ENCODE measurements at regions not wholly inside any gene's neighbourhood (a gene's known extent, or its start where the extent isn't known, plus 50 kb on each side); places are given as distances from the start of the nearest gene placed in this dataset.
"Not testable (repeated sequence)": the region's sequence is repeated elsewhere in the genome, so short reads cannot be mapped to it uniquely, and the experiment has no call there.

DNA sequence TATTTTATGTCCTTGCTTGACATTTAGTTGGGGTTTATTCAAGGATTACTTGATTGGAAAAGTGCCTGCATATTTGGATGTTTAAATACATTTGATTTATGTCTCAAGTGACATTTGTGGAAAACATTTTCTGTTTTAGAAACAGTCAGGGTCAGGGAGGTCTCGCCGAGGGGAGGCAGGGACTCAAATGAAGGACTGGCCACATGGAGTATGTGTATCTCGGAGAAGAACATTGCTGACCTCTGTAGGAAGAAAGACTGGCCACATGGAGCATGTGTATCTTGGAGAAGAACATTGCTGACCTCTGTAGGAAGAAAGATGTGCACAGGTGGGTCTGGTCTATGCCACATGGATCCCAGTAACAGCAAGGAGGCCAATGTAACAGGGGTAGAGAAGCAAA lies 233.6 kb downstream of the TRIML1 start:
- peak; percentile 13 for DNase-seq (ENCODE audit: low spot score)

DNA sequence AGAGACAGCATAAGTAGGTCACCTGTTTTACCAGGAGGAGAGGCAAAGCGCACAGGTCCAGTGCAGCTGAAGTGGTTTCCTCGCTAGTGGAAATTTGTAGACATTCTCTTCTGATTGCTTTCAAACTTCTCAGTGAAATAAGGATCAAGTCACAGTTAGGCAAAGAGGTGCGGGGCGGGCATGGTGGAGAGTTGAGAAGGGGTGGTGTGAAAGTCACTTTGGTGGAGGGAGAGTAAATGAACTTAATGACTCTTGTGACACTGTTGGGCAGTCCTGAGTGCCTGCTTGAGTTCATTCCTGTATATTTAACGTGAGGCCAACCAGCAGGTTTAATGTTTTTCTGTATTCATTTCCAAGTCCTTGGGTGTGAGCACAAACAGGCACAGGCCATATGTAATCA lies 235.6 kb downstream of the TRIML1 start:
- DNase-seq (ENCODE audit: low spot score) = no peak

DNA sequence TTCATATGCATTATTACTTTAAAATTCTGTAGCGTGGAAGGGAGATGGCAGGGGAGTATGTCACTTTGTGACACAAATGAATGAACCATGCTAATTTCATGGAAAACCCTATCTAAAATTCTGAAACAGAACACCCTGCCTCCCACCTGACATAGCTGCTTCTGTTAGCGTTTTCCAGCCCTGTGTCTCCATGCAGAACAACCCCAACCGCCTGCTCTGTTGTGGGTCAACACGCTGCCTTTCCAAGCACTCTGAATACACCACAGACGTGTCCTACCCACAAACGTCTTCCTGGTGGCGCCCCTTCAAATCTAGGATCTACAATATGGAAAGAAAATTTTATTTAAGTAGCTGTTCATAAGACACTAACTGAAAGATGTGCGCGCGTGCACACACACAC lies 238.6 kb downstream of the TRIML1 start:
- DNase-seq (ENCODE audit: low spot score) = no peak

DNA sequence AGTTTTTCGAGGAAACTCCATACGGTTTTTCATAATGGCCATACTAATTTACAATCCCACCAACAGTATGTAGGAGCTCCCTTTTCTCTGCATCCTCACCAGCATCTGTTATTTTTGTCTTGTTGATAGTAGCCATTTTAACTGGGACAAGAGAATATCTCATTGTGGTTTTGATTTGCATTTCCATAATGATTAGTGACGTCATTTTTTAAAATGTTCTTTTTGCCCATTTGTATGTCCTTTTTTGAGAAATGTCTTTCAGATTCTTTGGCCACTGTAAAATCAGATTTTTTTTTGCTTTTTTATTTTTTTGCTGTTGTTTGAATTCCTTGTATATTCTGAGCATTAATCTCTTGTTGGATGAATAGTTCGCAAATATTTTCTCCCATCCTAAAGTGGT lies 243.9 kb downstream of the TRIML1 start:
- no peak for DNase-seq (ENCODE audit: low spot score)

DNA sequence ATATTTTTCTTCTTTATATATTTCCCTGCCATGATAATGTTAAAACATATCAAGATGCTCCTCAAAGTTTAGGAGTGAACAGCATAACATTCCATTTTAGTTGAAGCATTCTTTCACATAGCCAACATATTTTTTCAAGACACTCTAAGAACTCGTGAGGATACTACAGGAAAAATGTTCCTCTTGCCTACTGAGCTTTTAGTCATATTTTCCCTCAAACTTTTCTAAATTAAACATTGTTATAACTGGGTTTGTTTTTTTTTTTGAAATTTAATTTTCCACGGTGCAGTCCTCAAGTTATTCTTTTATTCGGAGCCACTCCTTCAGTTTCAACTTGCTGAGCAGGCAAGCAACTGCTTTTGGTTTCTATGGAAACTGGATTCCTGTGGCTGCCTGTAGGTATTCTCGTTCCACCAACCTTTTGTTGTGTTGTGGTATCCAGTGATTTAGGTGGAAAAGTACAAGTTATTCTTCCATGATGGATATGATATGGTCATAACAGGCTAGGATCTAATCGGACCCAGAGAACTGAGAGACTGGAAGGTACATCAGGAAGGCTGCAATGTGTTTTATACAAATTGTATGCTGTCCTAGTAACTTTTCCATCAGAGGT lies 248.0 kb downstream of the TRIML1 start:
- DNase-seq (ENCODE audit: low spot score) = no peak

DNA sequence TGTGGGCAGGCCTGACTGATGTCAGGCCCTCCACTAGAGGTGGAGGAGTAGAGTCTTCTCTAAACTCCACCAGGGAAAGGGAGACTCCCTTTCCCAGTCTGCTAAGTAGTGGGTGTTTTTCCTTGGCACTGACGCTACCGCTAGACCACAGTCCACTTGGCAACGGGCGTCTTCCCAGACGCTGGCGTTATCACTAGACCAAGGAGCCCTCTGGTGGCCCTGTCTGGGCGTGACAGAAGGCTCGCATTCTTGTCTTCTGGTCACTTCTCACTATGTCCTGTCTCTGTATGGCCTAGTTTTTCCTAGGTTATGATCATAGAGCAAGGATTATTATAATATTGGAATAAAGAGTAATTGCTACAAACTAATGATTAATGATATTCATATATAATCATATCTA lies 252.1 kb downstream of the TRIML1 start:
- DNase-seq (ENCODE audit: low spot score) = not testable (repeated sequence)

DNA sequence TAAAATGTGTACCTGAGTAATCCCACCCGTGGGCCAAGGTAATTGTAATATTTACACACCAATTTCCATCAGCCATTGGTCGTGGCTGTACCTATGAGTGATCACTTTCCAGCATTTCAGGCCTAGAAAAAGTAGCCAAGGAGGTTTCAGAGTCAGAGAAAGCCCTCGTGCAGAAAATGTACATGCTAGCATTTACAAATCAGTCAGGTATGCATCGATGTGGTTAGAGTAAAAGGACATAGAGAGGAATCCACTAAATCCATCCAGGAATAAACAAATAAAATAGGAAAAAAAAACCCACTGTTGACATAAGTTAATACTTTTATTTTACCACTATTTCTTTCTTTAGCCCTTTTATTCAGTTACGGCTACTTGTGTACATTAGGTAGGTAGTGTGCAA lies 256.8 kb downstream of the TRIML1 start:
- DNase-seq (ENCODE audit: low spot score) = no peak

DNA sequence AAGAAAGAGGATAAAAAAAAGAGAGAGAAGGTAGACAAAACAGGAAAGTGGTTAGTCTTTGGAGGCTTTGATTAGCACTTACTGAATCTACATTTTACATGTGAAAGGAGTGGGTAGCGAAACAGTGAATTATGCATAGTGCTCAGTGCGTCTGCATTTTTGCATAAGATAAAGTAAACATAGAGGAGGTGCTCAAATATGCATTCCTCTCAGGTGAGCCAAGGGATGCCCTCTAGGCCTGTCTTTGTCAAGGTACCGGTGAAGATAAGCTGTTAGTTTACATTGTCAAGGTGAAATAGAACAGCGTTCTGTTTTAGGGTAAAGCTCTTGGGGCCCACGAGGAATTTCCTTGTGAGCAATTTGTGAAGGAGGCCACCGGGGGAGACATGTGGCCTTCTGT lies 260.6 kb downstream of the TRIML1 start:
- DNase-seq (ENCODE audit: low spot score) = no peak

DNA sequence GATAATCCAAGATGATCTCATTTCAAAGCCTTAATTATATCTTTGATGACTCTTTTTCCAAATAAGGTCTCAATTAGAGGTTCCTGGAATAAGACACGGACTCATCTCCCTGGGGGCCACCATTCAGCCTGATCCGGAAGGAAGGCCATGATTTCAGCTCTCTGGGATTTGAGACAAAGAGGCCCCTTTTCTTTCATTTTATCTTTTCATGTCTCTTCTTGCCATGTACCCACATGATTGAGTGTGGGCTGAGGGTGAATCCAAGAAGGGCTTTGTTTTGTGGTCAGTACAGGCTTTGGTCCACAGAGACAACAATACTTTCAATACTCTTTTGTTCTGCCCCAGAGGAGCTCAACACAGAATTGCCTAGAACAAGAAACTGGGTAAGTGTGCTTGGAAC lies 261.2 kb downstream of the TRIML1 start:
- no peak for DNase-seq (ENCODE audit: low spot score)

DNA sequence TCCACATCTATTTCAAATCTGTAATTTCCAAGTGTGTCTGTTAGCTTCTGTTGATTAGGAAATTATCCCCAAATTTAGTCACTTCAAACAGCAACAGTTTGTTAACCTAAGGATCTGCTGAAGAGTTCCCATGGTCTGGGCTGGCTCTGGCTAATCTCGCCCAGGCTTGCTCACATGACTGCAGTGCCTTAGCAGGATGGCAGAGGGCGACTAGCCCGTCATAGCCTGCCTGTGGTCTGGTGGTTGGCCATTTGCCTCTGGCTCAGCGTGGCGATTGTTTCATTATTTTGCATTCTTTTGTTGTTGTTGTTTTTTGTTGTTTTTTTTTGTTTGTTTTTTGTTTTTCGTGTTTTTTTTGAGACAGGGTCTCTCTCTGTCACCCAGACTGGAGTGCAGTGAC lies 264.0 kb downstream of the TRIML1 start:
- DNase-seq (ENCODE audit: low spot score) = peak; percentile 8

DNA sequence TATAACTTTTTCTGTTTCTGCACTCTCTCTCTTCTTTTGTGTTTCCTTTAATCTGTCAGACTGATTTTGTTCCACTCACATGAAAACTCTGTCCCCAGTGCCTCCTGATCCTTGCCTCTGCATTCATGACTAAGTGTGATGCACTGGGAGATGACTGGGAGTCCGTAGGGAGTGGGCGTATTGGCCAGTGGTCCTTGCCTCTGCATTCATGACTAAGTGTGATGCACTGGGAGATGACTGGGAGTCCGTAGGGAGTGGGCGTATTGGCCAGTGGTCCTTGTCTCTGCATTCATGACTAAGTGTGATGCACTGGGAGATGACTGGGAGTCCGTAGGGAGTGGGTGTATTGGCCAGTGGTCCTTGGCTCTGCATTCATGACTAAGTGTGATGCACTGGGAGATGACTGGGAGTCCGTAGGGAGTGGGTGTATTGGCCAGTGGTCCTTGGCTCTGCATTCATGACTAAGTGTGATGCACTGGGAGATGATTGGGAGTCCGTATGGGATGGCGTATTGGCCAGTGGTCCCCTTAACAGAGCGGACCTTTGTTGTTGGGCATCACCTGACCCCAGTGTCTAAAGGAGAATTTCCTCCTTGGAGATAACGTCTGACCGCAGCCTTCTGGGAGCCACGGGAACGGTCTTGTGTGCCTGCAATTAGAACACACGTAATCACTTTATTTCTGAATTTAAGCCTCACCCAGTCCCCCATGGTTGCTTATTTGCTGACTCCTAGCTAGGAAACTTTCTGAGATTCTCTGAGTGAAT lies 266.0 kb downstream of the TRIML1 start:
- not testable (repeated sequence) for DNase-seq (ENCODE audit: low spot score)

DNA sequence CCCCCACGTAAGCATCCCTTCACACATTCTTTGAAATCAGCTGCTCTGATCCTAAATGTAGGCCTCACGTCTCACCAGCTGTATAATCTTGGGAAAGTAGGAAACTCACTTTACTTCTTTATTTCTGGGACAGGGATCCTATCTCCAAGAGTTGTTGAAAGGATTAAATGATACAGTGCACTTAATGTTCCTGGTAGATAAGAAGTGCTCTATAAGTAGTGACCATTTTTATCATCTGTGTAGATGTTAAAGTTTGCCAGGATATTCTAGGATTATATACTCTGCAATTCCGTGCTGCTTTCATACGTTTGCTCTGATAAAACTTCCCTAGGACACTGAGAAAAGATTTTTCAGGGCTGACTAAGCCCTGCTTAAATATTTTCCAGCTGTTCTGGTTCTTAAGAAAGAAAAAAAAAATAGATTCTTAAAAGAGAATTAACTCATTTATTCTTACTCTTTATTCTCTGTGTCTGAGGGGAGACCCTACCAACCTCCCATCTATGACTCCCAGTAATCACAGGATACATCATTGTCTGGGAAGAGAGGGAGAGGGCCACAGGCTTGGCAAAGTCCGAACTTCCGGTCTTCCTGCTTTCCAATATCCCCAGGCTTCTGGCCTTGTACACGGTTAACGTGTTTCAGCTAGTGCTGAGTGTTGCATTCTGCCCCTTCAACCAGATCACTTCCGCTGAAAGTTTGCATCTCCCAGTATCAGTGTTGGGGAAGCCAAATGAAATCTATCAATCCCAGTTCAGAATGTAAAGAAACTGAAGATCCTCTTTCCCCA lies 269.2 kb downstream of the TRIML1 start:
- DNase-seq (ENCODE audit: low spot score) = no peak

DNA sequence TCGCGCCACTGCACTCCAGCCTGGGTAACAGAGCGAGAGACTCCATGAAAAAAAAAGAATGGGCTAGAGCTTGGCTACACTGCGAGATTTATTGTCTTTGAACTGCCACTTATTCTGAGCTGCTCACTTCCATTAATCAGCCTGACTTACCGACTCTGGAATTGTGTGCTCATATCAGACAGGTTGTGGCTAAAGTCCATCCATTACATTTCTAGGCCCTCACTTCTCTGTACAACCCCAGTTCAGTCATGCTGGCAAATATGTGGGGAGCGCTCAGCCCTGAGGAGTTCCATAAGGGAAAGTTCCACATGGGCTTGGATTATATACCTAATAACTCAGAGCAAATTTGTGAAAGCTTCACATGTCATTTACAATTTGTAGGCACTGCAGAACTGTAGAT lies 270.6 kb downstream of the TRIML1 start:
- no peak for DNase-seq (ENCODE audit: low spot score)

DNA sequence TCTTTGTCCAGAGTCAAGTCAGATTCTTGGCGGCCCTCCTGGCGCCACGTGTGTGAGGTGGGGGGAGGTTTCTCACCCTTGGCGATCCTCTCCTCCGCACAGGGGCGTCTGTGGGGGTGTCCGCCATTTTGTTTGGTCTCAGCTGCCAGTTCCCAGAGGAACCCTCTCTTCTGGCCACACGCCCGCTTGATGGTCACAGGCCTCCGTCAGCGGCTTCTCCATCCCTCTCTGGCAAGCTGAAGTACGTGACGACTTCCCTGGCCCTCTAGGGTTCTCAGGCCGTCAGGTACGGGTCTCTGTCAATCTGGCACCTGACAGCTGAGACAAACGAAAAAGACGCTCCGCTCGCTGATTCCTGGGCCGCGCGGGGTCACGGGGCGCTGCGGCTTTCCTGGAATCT lies 272.6 kb downstream of the TRIML1 start:
- DNase-seq (ENCODE audit: low spot score) = no peak

DNA sequence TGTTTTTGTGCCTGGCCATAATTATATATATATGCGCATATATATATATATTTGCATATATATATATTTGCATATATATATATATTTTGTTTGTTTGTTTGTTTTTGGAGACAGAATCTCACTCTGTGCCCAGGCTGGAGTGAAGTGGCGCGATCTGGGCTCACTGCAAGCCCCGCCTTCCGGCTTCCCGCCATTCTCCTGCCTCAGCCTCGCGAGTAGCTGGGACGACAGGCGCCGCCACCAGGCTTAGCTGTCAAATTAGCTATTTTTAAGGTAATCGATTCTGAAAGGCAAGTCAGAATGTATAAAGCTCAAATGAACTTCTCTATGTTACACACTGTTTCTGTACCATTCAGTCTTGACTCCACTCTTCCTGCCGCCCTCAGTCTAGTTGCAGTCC lies 273.3 kb downstream of the TRIML1 start:
- no peak for DNase-seq (ENCODE audit: low spot score)

DNA sequence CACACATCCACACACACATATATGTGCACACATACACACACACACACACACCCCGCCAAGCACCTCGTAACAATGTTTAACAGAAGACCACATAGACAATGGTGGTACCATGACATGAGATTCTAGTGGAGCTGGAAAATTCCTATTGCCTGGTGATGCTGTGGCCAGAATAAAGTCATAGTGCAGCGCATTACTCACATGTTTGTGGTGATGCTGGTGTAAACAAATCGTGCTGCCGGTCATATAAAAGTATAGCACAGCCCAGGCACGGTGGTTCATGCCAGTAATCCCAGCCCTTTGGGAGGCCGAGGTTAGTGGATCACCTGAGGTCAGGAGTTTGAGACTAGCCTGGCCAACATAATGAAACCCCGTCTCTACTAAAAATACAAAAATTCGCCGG lies 275.2 kb downstream of the TRIML1 start:
- DNase-seq (ENCODE audit: low spot score) = no peak

DNA sequence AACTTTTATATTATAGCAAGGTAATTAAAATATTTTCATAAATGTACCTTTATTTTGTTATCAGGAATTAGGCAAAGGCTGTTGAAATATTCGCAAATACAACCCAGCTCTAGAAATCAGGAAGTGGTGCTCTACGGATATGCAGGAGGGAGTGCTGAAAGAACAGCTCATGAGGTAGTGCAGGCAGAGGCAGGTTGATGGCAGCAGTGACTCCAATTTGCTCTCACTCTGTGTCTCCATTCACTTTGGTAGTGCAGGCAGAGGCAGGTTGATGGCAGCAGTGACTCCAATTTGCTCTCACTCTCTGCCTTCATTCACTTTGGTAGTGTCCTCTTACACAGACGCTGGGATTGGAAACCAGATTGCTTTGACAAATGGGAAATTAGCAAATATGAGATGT lies 277.9 kb downstream of the TRIML1 start:
- no peak for DNase-seq (ENCODE audit: low spot score)

DNA sequence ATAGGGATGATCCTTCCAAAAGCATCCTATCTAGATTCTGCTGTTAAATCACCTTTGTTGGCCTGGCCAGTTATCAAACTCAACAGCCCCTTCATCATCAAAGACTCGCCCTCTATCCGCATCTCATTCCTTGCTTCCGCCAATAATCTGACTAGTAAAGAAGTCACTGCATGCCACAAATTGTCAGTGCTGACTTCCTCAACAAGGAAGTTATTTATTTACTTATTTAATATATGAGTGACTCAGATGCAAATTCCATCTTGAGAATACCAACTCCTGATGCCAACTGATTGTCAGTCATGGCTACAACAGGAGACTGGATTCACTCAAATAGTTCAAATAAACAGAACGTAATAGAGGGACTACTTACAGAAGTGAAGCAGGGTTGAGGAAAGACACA lies 283.8 kb downstream of the TRIML1 start:
- no peak for DNase-seq (ENCODE audit: low spot score)

DNA sequence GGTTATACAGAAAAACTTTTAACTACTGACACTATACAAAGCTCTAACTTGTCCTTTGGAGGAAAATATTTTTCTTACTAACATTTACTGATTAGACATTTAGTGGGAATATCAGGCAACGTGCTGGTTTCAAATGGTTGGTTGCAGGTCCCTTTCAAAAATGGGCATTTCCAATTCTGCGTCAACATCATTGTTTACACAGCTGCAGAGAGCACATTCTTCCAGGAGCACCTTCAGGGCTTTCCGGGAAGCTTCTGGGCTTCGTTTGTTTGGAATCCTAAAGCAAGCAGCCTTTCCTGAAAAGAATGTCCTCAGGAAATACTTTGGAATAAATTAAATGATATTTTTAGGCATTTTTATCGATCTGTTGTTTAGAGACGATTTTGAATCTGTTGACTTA lies 289.7 kb downstream of the TRIML1 start:
- no peak for DNase-seq (ENCODE audit: low spot score)

DNA sequence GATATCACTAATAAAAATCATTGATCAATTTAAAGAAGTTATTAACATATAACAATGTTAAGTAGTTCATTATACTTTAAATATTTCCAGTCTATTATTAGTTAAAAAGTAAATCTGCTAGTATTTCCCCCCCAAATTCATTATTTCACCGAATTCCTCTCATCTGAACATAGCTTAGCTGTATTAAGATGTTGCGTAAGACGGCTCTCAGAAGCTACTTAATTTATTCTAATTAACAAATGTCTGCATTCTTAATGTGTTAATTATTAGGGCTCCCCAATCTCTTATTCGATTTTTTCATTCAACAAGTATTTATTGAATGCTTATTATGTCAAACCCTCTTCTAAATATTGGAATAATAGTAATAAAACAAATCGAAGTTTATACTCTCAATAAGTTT lies 290.7 kb downstream of the TRIML1 start:
- DNase-seq (ENCODE audit: low spot score) = no peak

DNA sequence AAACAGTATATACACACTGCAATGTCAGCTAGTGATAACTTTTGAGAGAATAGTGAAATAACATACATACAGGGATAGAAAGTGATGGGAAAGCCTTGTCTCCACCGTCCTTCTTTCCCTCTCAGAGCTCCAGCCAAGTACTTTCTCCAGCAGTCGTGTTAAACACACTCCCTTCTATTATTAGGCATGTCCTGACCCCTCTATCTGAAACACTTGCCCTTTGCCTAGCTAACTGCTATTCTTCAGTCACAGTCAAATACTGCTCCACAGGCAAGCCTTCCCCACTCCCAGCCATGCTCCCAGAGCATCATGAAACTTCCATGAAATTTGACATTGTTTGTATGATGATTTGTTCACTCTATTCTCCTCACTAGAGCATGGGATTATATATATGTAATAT lies 291.1 kb downstream of the TRIML1 start:
- DNase-seq (ENCODE audit: low spot score) = no peak

DNA sequence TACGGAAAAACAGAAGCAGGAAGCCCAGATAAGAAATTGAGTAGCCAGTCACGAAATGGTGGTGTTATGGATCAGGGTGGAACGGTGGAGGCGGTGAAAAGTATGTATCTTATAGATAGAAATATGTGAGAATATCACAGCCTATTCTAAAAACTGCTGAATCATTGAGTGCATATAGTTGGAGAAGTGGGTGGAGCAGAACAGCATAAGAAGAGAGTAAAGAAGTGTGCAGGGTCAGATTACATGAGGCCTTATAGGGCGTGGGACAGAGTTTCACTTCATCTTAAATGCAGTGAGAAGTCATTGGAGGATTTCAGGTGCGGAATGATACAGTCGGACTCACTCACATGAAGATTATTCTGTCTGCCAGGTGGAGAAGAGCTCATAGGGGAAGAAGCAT lies 293.1 kb downstream of the TRIML1 start:
- DNase-seq (ENCODE audit: low spot score) = no peak

DNA sequence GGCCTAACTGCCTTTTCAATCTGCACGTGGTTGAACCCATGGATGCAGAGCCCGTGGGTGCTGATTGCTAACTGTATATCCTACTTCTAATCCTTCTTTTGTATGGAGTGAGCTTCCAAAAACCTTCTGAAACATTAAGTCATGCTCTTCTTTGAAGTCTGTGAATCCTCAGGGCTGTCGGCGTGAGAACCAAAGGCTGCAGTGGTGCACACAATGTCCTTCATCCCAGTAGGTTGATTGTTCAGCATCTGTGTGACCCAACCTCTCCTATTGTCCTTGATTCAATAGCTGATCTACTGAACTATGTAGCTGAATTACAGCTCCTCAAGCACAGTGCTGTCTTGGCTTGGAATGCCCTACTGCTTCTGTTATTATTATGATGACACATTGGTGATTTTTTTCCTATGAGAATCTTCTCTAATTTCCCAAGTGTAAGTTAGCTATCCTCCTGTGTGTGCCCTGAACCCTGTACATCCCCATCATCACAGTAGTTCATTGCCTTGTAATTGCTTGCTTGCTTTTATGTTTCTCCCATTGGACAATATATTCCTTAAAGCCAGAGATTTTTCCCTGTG lies 294.6 kb downstream of the TRIML1 start:
- no peak for DNase-seq (ENCODE audit: low spot score)

All from HT-29 (cell line).